T-helper 2 cell treated with Interferon-gamma antibody and Interleukin-4, amounts not matched to agents 5 μg/mL and 100 μg/mL, for 36 hours (primary cell): ENCODE measurements at regions not wholly inside any gene's neighbourhood (a gene's known extent, or its start where the extent isn't known, plus 50 kb on each side); places are given as distances from the start of the nearest gene placed in this dataset.

ENCODE experiments used
- DNase-seq: peaks from one replicate; pipeline ENCODE4 v3.0.0; 2021; ENCODE audit warnings: low spot score
- H3K27ac Mint-ChIP-seq: one replicate; pipeline ENCODE4 v1.8.0; 2021; ENCODE audit warnings: mild to moderate bottlenecking, mixed read lengths
- H3K27me3 Mint-ChIP-seq: one replicate; pipeline ENCODE4 v1.8.0; 2021; ENCODE audit warnings: low read depth, mixed read lengths
- H3K36me3 Mint-ChIP-seq: one replicate; pipeline ENCODE4 v1.8.0; 2021; ENCODE audit warnings: low read depth, mixed read lengths
- H3K4me1 Mint-ChIP-seq: one replicate; pipeline ENCODE4 v1.8.0; 2021; ENCODE audit warnings: low read depth, mixed read lengths
- H3K4me3 Mint-ChIP-seq: one replicate; pipeline ENCODE4 v1.8.0; 2022; ENCODE audit warnings: mild to moderate bottlenecking, moderate library complexity, mixed read lengths
- H3K9me3 Mint-ChIP-seq: one replicate; pipeline ENCODE4 v1.8.0; 2021; ENCODE audit warnings: mixed read lengths

GRCh38 chr13:73739394-73739793 is 394.8 kb downstream of the KLF12 start:
- Mint-ChIP-seq H3K4me3 (no peak overlapping the region), H3K4me1 (peaks cover 22% of the 10 kb centered on the region), H3K36me3 (peaks cover 5% of the 10 kb centered on the region), H3K27me3 (no peaks in the 10 kb centered on the region), H3K27ac (no peak overlapping the region), H3K9me3 (no peaks in the 10 kb centered on the region)
- DNase-seq: no peak

GRCh38 chr13:73738626-73739025 is 395.6 kb downstream of the KLF12 start:
- no peaks in the 10 kb centered on the region for H3K9me3 Mint-ChIP-seq
- no peak overlapping the region for H3K27ac Mint-ChIP-seq
- DNase-seq: no peak

GRCh38 chr13:73737214-73737613 is 397.0 kb downstream of the KLF12 start:
- H3K27ac Mint-ChIP-seq: no peak overlapping the region
- no peaks in the 10 kb centered on the region for H3K27me3 Mint-ChIP-seq
- no peak overlapping the region for H3K4me3 Mint-ChIP-seq
- H3K4me1 Mint-ChIP-seq: peaks cover 12% of the 10 kb centered on the region
- H3K36me3 Mint-ChIP-seq: no peaks in the 10 kb centered on the region
- DNase-seq: no peak
- H3K9me3 Mint-ChIP-seq: no peaks in the 10 kb centered on the region

More at GRCh38 chr13:73738626-73739025, 395.6 kb downstream of the KLF12 start:
- Mint-ChIP-seq H3K27me3 (no peaks in the 10 kb centered on the region), H3K4me1 (peaks cover 16% of the 10 kb centered on the region), H3K36me3 (no peaks in the 10 kb centered on the region), H3K4me3 (no peak overlapping the region)

- Mint-ChIP-seq H3K4me1 (no peaks in the 10 kb centered on the region), H3K36me3 (peaks cover 2% of the 10 kb centered on the region), H3K27me3 (no peaks in the 10 kb centered on the region), H3K9me3 (no peaks in the 10 kb centered on the region), H3K27ac (no peak overlapping the region), H3K4me3 (no peak overlapping the region)
- no peak for DNase-seq
These were observed 400.5 kb downstream of the KLF12 start for GRCh38 chr13:73733706-73734105.

DNA sequence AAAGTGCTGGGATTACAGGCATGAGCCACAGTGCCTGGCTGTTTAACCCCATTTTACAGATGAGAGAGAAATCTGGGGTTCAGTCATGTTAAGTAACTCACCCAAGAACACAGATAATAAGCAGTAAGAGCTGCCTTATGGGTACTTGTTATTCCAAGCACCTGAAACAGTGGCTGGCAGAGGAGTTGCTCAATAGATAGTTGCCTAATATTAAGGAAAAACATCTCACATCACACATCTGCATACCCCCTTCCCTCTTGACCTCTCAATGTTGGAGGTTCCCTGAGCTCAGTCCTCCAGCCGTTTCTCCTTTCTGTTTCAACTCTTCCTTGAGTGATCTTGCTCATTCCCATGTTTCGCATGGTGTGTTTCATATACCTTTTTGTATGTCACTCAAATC is 401.9 kb downstream of the KLF12 start:
- peaks cover 5% of the 10 kb centered on the region for H3K36me3 Mint-ChIP-seq
- no peaks in the 10 kb centered on the region for H3K27me3 Mint-ChIP-seq
- no peak overlapping the region for H3K27ac Mint-ChIP-seq
- no peak for DNase-seq
- H3K4me1 Mint-ChIP-seq: no peaks in the 10 kb centered on the region
- no peaks in the 10 kb centered on the region for H3K9me3 Mint-ChIP-seq
- no peak overlapping the region for H3K4me3 Mint-ChIP-seq

DNA sequence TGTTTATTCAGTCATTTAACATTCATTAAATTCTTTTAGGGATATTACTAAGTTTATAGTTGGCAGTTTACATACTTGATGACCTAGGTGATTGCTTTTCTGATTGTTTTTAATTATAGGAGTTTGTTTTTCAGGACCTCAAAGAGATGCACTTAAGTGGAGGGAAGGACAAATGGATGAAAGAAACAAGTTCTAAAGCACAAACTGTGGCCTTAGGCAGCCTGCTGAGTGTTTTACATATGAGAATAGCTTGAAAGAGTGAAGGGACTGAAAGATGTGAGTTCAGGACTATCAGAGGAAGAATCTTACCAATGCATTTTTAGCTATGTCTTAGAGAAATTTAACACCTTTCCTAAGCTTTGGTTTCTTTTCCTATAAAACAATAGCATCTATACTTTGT is 402.6 kb downstream of the KLF12 start:
- H3K27me3 Mint-ChIP-seq: no peaks in the 10 kb centered on the region
- peaks cover 5% of the 10 kb centered on the region for H3K36me3 Mint-ChIP-seq
- no peak overlapping the region for H3K4me3 Mint-ChIP-seq
- H3K27ac Mint-ChIP-seq: no peak overlapping the region
- H3K4me1 Mint-ChIP-seq: no peaks in the 10 kb centered on the region
- DNase-seq: no peak
- H3K9me3 Mint-ChIP-seq: no peaks in the 10 kb centered on the region

DNA sequence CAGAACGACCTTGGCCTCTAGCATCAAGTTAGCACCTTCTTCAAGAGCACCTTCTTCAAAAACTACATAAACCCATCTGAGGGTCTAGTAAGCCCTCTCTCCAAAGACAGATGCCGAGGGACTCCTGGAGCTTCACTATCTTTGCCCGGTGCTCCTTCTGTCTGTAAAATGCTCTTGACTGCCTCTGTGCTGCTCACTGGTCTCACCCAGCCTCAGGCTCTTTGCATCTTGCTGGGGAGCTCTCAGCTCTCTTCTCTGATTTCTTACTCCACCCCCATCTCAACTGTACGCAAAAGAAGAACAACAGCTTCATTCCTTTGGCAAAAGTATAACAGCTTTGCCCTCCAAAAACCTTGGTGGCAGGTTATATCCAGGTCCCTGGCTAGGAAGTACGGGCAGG is 404.2 kb downstream of the KLF12 start:
- DNase-seq: no peak
- no peaks in the 10 kb centered on the region for H3K27me3 Mint-ChIP-seq
- no peaks in the 10 kb centered on the region for H3K4me1 Mint-ChIP-seq
- H3K4me3 Mint-ChIP-seq: no peak overlapping the region
- no peaks in the 10 kb centered on the region for H3K9me3 Mint-ChIP-seq
- H3K36me3 Mint-ChIP-seq: peaks cover 5% of the 10 kb centered on the region
- H3K27ac Mint-ChIP-seq: no peak overlapping the region

DNA sequence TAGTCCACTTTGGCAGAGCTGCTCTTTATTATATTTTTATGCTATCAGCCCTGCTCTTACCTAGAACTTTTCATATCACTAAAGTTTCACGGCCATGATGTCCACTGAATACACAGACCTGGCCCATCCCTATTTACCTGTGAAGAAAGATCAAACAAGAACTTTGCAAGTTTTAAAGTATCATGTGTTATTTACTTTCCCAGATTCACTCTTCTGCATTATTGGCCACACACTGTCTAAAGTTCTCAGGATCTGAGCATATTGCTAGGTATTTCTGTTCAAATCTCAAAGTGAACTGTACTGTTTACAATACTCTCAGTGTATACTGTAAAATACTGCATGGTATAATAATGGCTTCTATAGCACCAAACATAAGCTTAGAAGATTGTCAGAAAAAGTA is 405.2 kb downstream of the KLF12 start:
- Mint-ChIP-seq H3K4me3 (no peak overlapping the region), H3K4me1 (no peaks in the 10 kb centered on the region), H3K27ac (no peak overlapping the region), H3K36me3 (peaks cover 5% of the 10 kb centered on the region), H3K27me3 (peaks cover 1% of the 10 kb centered on the region), H3K9me3 (no peaks in the 10 kb centered on the region)
- no peak for DNase-seq

- peak; percentile 23 for DNase-seq
- H3K4me3 Mint-ChIP-seq: no peak overlapping the region
- no peak overlapping the region for H3K27ac Mint-ChIP-seq
- no peaks in the 10 kb centered on the region for H3K9me3 Mint-ChIP-seq
- H3K36me3 Mint-ChIP-seq: peaks cover 8% of the 10 kb centered on the region
- peaks cover 14% of the 10 kb centered on the region for H3K4me1 Mint-ChIP-seq
- H3K27me3 Mint-ChIP-seq: peaks cover 6% of the 10 kb centered on the region
These were observed 412.1 kb downstream of the KLF12 start for GRCh38 chr13:73722120-73722519.

GRCh38 chr13:73721571-73721970 is 412.6 kb downstream of the KLF12 start:
- Mint-ChIP-seq H3K9me3 (no peaks in the 10 kb centered on the region), H3K4me1 (peaks cover 18% of the 10 kb centered on the region), H3K27me3 (peaks cover 6% of the 10 kb centered on the region), H3K27ac (no peak overlapping the region), H3K36me3 (peaks cover 8% of the 10 kb centered on the region), H3K4me3 (no peak overlapping the region)
- no peak for DNase-seq

- Mint-ChIP-seq H3K4me1 (peaks cover 30% of the 10 kb centered on the region), H3K27me3 (peaks cover 6% of the 10 kb centered on the region), H3K9me3 (no peaks in the 10 kb centered on the region), H3K4me3 (no peak overlapping the region), H3K27ac (no peak overlapping the region), H3K36me3 (peaks cover 11% of the 10 kb centered on the region)
- no peak for DNase-seq
These were observed 413.9 kb downstream of the KLF12 start for GRCh38 chr13:73720216-73720840.

DNA sequence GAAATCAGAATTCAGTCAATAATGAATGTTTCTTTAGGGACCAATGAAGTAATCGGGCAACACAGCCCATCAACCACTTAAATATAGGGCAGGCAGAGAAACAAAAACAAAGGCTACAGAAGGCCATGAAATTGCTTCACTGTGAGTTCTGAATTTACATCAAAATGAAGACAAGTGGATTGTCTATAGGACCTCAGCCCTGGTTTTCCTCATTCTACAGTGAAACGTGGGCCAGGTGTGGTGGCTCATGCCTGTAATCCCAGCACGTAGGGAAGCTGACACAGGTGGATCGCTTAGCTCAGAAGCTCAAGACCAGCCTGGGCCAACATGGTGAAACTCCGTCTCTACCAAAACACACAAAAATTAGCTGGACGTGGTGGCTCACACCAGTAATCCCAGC is 416.0 kb downstream of the KLF12 start:
- peaks cover 23% of the 10 kb centered on the region for H3K36me3 Mint-ChIP-seq
- no peak overlapping the region for H3K27ac Mint-ChIP-seq
- peak overlapping the region; percentile 62 for H3K4me3 Mint-ChIP-seq
- no peaks in the 10 kb centered on the region for H3K27me3 Mint-ChIP-seq
- no peak for DNase-seq
- peaks cover 45% of the 10 kb centered on the region for H3K4me1 Mint-ChIP-seq
- no peaks in the 10 kb centered on the region for H3K9me3 Mint-ChIP-seq

GRCh38 chr13:73717632-73718031 is 416.6 kb downstream of the KLF12 start:
- peaks cover 45% of the 10 kb centered on the region for H3K4me1 Mint-ChIP-seq
- H3K36me3 Mint-ChIP-seq: peaks cover 29% of the 10 kb centered on the region
- H3K27ac Mint-ChIP-seq: peak overlapping the region; percentile 3
- no peaks in the 10 kb centered on the region for H3K9me3 Mint-ChIP-seq
- DNase-seq: peak; percentile 58
- peak overlapping the region; percentile 62 for H3K4me3 Mint-ChIP-seq
- no peaks in the 10 kb centered on the region for H3K27me3 Mint-ChIP-seq

- Mint-ChIP-seq H3K4me3 (peak overlapping the region; percentile 72), H3K27me3 (no peaks in the 10 kb centered on the region), H3K36me3 (peaks cover 40% of the 10 kb centered on the region), H3K9me3 (no peaks in the 10 kb centered on the region), H3K4me1 (peaks cover 41% of the 10 kb centered on the region), H3K27ac (peak overlapping the region; percentile 85)
- DNase-seq: no peak
These were observed 418.2 kb downstream of the KLF12 start for GRCh38 chr13:73715911-73716510.
